ENCODE measurements at regions not wholly inside any gene's neighbourhood (a gene's known extent, or its start where the extent isn't known, plus 50 kb on each side); places are given as distances from the start of the nearest gene placed in this dataset.

DNA sequence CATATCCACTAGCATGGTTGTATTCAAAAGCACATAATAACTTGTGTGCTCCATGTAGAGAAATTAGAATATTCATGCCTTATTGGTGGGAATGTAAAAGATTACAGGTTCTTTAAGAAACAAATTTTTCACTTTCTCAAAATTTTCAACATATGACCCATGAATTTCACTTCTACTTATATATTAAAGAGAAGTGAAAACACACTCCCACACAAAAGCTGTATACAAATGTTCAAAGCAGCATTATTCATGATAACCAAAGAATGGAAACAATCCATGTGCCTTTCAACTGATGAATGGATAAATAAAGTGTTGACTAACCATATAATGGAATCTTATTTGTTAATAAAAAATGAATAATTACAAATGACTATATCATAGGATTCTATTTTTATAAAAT, 694.5 kb upstream of the PCDH15 start:
- DNase-seq: peak in 2 of 4 experiments; percentile 1 to 3

DNA sequence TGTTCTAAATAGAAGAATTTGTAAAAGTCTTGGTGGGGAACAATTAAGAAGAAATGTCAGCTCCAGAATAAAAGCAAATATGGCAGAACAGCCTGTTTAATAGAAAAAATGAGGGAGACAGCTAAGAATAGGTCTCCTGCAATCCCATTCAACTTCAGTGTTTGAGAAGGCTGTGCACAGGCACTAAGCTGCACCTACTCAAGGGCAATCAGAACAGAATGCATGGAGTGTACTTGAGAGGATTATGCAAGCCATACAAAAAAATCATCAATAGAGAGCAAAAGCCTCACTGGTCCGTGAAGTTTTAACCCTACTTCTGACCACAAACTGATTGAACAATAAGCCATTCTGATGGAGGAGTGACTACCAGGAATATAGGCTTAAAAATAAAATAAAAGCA, 690.7 kb upstream of the PCDH15 start:
- DNase-seq: no peak

DNA sequence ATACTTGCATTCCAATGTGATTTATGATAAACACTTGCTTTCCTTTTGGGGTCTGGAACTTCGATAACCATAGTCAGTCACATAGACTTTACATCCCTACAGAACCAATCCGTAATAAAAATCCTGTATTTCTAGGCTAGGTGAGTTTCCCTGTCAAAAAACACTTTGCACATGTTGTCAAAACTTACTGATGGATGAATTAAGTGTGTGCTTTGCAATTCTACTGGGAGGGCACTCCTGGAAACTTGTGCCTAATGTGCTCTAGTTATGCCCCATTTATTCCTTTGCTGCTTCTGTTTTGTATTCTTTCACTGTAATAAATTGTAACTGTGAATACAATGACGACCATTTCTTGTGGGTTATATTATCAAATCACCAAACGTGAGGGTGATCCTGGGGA, 684.8 kb upstream of the PCDH15 start:
- no peak for DNase-seq

DNA sequence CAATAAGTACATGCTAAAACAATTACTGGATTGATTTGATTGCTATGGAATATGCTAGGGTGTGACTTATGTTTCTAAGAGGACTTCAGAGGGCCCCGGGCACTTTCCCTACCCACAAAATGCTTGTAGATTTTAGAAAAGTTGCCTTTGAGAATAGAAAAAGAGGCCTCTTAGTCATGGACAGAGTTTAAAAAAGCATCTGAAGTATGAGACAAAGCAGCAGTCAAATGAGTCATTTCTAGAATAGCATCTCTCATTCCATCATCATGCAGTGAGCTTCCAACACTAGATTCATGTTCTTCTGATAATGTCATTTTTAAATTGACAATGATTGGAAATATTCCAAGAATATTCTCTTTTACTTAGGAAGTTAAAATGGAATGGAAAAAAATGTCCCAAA, 675.1 kb upstream of the PCDH15 start:
- DNase-seq: no peak

DNA sequence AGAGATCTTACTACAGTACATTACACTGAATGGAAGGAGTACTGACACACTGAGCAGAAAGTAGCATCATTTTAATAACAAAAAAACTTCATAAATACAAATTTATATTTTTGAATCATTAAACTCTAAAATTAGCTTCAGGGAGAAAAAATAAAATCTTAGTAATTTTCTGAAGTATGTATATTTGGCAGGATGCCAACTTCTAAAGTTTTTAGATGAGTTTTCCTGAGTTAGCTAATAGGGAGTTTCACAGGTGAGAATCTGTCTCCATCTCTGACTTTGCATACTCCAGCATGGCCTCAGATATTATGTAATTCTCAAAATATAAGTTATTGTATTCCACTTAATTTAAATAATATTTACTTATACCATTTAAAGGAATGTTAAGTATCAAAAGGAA, 673.2 kb upstream of the PCDH15 start:
- no peak for DNase-seq

DNA sequence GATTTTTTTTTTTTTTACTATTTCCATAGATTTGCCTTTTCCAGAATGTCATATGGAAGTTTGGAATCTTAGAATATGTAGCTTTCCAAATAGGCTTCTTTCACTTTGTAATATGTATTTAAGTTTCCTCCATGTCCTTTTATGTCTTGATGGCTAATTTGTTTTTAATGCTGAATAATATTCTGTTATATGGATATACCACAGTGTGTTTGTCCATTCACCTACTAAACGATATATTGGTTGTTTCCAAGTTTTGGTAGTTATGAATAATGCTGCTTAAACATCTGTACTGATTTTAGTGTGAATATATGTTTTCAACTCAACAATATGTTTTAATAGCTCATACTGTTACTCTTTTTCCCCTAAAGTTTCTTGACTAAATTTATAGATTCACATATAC, 669.8 kb upstream of the PCDH15 start:
- no peak for DNase-seq

DNA sequence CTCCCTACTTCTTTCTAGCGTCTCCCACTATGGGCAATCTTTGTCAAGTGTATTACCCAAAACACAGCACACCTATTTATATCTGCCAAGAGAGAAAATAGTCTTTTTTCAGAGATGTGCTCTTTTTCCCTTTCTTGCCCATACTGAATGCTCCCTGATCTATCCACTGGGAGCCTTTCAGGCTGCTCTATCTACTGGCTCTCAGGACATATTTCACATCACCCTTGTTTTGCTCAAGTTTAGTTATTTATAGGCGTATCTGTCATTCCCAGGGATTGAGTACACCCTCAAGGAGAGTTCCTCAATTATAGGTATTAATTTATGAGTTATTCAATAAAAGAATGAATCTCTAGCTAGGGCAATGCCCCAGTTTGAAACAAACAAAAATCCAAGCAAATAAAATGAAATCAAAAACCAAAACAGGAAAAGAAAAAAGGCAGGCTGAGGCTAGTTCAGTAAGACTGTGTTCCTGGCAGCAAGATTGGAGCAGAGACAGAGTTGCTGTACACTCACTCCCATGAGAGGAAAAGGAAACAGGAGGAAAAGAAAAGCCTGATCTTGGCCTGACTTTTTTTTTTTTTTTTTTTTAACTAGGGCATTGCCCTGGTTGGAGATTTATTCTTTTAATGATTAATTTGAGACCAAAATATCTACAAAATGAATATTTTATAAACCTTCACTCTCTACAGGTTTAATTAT, 665.9 kb upstream of the PCDH15 start:
- no peak for DNase-seq

DNA sequence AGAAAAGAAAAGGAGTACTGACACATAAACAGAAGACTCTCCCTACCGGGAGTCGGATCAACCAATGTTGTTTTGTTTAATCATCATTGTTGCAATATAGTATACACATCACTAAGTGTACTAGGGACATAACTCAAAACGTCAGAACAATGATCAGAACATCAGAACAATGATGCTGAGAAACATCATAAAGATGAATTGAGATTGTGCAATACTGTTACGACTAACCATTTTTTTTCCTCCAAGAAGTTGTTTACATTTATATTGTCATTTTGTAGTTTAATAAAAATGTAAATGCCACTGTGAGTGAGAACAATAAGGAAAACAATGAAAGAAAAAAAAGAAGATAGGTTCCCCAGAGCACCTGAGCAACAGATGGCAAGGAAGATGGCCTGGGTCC, 663.1 kb upstream of the PCDH15 start:
- DNase-seq: no peak

DNA sequence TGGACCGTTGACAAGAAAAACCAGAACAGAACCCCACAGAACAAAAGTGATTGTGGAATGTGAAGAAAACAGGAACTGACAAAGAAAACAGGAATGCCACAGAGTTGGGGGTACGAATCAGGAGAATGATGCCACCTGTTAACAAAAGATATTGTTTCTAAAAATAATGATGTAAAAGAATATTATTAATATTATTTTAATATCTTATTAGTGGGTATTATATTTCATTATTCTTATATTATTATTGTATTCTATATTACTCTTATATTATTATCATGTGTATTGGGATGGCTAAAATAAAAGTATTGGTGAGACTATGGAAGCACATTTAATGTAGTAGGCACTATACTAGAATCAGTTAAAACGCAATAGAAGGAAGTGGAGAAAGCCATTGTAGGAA, 659.0 kb upstream of the PCDH15 start:
- DNase-seq: no peak

DNA sequence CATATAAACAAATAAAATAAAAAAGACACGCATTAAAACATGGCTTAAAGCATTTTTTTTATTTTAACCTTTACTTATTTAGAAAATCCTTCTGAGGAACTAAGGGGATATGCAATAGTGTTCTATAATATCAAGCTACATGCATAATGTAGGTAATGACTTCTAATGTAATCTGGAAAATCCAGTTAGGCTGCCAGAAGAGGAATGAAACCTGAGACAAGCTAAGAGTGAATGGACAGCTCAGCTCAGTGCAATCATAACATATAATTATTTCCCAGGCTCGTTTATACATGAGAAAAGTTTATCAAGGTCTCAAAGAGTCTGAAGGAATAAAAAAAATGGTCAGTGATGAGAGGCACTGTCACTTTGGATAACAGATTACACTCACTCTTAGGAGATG, 649.0 kb upstream of the PCDH15 start:
- DNase-seq: no peak

DNA sequence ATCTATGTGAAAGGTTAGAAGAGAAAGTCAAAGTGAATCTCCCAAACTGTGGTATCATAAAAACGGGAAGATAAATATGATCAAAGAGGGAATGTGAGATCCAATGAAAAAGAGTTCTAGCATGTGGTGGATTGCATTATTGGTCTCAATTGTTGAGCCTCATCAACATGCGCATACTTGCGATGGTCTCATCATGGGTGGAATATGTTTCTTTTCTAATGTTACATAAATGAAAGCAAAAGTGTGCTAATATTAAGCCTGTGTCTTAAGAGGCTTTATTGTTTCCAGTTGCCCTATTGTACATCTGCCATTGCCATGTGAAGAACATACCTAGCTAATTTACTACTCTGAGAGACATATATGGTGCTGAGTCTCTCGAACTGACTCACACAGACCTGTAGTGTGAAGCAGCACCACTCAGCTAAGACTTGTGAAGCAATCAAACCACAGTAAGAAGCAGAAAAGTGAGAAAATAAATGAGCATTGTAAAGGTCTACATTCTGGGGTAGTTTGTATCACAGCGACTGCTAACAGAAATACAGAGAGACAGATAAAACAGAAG, 645.5 kb upstream of the PCDH15 start:
- DNase-seq: no peak

DNA sequence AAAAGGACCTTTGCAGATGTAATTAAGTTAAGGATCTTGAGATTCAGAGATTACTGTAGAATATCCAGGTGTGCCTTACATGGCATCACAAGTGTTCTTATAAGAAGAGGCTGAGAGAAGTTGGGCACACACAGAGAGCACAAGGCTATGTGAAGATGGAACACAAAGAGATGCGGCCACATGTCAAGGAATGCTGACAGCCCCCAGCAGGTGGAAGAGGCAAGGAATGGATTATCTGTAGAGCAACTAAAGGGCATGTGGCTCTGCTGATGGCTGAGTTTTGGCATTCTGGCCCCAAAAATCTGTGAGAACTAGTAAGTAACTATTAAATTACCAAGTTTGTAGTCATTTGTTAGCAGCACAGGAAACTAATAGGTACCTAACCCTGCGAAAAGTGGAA, 640.7 kb upstream of the PCDH15 start:
- DNase-seq: no peak

DNA sequence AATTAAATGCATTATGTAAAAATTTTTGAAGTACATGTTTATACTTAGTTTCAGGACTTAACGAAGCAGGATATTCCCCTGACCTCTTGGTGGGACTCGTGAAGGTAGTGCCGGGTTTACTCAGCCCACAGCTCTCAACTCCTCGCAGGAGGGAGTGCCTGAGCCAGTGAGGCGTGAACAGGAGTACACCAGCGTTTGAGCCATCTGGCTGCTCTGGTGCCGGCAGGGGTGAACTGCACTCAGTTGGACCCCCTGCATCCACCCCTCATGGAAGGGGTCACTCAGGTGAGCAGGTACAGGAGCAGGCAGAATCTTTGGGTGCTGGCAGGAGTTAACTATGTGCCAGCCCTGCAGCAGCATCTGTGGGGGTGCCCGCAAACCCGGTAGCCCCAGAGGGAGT, 625.1 kb upstream of the PCDH15 start:
- no peak for DNase-seq

DNA sequence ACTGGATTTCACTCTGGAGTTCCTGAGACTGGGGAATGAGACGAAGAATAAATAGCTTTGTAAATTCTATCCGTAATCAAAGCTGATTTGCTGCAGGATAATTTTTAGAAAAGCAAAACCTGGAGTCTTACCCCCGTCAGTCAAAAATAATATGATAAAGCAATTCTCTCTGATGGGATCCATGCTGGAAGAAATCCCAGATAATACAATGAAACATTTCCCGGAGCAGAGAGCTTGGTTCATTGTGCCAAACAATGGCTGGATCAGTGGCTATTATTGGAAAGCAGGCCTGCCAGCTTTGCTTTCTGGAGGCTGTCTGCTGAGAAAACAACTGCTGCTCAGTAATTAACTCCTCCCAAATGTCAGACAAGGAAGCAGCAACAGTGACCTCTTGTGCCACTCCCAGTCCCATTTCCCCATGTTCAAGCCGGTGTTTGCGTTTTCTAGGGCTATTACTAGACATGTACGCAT, 609.4 kb upstream of the PCDH15 start:
- no peak for DNase-seq

DNA sequence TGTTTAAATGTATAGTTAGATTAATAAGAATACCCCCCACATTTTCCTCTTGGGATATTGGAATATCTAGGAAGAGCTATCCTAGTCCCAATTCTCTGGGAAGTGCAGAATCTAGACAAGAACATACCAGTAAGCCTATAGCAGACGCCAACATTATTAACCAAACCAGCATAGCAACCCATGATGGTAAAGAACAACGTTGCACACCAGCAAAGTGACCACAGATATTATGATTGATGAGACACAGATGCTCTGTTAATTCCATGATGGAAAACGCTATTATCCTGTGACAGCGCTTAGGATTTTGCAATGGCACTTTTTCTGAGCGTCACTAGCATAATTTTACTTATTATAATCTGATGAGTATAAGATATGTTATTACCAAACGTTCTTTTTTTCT, 603.1 kb upstream of the PCDH15 start:
- DNase-seq: no peak

DNA sequence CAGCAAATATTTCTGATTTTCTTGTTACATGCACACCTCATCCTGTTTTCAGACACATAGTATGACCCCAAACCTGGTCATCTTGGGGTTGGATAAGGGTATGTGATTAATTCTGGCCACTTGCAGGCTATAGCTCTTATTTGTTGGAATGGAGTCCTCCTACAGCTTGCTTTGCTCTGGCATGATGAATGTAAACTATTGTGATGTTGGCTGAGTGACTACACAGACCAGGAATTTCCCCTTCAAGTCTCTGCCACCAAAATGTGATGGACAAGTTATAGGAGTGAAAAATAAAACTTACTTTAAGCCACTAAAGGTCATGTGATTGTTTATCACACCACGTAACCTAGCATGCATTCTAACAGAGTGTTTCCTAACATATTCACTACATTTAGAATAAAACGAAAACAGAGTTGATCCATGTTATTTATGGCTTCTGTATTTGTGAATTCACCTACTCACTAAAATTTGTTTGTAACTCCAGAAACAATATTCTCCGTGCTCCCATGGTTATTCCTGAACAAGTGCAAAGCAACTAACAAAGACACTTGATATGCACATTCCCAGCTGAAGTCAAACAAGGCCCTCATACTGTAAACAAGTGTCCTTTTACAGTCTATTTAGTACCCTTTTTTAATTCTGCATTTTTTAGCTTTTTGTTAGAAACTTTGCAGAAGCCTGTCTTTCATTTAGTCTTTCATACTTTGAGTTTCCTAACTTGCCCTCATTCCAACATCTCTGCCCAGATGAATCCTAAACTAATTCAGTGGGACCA, 599.2 kb upstream of the PCDH15 start:
- no peak for DNase-seq

DNA sequence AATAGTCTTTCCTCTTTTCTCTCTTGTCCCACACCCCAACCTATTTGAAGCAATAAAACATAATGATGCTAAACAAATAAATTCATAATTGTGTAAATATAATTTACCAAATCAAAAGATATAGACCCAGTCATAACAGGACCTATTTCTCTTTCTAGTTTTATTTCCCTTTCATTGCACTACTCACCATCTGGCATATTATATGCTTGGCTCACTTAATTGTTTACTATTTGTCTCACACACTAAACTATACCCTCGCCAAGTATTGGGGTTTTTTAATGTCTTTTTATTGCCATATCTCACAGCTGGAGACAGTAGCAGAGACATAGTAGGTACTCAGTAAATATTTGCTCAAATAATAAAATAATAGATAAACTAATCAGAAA, 597.5 kb upstream of the PCDH15 start:
- DNase-seq: no peak

DNA sequence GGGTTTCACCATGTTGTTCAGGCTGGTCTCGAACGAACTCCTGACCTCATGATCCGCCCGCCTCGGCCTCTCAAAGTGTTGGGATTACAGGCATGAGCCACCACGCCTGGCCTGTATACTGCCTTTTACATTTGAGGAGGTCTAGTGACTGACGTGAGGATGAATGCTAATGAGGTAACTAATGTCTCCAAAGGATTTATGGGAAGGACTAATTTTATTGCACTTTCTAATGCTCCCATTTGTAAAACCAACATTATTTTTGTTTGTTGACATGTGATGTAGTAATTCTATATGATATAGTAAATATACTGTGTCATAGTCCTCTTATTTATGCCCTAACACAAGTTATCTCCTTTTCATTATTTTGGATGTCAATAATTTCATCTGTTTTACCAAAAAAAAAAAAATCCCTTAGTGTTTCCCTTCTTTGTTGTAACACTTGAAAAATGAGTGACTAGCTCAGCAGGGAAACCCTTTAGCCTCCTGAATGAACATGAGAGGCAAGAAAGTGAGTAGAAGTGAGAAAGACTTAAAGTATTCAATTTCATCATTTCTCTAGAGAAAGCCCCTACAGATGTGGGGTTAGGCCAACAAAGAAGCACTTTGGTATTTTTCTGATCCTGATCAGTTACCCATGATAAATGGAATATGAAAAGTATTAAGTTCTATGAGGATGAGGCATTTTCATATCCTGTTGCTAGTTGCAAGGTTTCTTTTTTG, 596.9 kb upstream of the PCDH15 start:
- no peak for DNase-seq

DNA sequence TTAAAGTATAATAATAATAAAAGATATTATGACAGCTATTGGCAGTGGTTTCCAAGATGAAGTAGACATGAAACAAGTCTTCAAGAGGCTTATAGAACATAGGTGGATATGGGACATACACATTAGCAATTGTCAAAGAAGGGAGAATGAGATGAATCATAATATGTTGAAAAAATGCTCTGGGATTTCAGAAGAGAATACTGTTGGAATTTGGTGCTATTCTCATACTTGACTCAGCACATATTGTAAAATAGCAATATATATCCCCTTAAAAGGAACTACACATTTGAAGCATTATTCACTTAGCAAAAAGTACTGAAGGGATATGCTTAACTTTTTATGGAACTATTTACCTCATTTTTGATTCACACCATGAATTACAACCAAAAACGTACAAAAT, 577.2 kb upstream of the PCDH15 start:
- no peak for DNase-seq

DNA sequence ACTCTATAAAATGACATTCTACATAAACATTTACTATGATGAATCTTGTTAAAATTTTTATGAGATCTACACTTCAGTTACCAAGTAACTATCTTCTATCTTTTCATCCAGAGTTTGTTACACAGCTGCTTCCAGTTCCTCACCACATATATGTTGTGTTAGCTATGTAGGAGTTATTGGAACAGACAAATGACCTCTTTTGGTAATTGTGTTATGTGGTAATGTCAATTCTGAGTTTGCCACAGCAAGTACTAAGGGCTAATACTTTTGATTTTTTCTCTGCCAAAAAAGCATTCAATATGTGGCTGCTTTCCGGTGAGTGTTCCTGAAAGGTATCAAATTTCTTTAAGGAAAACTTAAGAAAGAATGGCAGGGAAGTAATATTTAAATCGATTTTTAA, 573.9 kb upstream of the PCDH15 start:
- DNase-seq: no peak

DNA sequence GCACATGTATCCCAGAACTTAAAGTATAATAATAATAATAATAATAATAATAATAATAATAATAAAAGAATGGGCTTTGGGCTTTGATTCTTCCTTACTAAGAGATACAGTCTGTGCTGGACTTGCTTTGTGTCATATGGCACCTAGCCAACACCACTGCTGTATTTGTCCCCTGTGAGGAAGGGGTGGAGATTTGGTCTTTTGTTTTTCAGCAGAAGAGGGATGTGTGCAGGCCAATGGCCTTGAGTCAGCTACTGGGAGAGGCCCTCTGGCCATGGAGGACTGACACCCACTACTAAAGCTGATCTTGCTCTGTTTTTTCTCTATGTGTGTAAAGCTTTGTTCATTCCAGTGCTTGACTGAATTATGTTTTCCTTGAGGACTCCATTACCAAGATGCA, 573.0 kb upstream of the PCDH15 start:
- DNase-seq: no peak

DNA sequence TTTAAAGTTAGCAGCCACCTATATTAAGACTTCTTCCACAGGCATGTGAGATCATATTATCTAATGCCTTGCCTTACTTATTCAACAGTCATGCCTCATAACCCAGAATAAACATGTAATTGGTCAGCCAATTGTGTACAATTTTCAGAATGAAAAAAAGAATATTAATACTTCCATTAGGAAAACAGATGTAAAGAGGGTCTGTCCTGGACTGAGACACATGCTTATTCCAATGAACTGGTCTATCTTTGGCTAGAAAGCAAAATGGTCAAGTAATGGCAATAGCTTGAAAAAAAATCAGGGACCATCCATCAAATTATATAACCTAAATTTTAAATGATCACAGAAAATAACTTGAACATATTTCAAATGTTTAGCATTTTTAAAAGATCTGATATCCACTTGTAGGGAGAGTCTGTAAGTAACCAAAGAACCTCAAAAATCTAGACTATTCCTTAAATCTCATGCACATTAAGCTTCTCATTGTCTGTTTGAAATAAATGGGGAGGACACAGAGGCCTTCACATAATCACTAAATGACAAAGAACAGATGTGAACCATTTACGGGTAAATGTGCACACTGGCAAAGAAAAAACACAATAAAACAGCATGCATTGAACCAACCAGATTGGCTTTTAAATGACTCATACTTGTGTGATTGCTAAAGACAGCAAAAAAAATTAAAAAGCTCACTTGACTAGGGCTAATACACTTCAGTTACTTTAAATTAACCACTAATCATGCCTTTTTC, 568.8 kb upstream of the PCDH15 start:
- DNase-seq: no peak

DNA sequence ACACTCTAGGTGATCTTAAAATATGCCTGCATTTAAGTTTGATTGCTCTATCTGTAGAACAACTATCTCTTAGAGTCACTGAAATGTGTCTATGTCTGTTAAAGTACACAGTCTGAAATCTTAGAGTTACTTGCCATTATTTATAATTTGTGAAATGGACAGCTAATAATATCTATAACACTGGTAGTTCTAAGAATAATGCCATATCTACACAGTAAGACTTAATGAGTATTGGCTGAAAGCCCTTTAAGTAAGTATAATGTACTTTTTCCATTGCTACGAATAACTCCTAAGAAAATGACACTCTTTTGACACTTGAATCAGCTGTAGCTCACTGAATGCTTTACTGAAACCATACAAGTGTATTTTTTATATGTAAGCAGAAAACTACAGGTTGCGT, 567.4 kb upstream of the PCDH15 start:
- no peak for DNase-seq

All from suppressor macrophage (primary cell).